ENCODE measurements at regions not wholly inside any gene's neighbourhood (a gene's known extent, or its start where the extent isn't known, plus 50 kb on each side); places are given as distances from the start of the nearest gene placed in this dataset.

DNA sequence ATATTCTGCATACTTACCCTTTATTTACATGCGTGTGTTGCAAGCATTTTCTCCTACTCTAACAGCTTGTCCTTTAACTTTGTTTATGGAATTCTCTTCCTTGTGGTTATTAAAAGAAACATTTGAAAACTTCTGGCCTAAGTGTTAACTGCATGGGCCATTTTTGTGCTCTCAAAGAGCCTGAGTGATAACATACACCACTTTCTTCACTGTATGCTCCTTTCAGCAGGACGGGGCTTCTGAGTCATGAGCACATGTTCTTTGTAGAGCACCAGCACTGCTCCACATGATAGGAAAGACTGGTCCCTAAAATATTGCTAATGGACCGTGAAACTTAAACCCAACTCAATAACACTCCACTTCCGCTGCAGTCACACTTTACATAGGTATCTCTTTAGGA lies 1093.6 kb upstream of the GHITM start:
- TF ChIP-seq, protein P1, sequence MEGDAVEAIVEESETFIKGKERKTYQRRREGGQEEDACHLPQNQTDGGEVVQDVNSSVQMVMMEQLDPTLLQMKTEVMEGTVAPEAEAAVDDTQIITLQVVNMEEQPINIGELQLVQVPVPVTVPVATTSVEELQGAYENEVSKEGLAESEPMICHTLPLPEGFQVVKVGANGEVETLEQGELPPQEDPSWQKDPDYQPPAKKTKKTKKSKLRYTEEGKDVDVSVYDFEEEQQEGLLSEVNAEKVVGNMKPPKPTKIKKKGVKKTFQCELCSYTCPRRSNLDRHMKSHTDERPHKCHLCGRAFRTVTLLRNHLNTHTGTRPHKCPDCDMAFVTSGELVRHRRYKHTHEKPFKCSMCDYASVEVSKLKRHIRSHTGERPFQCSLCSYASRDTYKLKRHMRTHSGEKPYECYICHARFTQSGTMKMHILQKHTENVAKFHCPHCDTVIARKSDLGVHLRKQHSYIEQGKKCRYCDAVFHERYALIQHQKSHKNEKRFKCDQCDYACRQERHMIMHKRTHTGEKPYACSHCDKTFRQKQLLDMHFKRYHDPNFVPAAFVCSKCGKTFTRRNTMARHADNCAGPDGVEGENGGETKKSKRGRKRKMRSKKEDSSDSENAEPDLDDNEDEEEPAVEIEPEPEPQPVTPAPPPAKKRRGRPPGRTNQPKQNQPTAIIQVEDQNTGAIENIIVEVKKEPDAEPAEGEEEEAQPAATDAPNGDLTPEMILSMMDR (IDR thresholded peaks at IDR 0.05) = no peak
- TF ChIP-seq POLR2A (IDR thresholded peaks at IDR 0.05) = no peak
- no peak for TF ChIP-seq POLR2AphosphoS5 (IDR thresholded peaks at IDR 0.05)
